Midbrain (tissue), 1 donor: ENCODE measurements at regions not wholly inside any gene's neighbourhood (a gene's known extent, or its start where the extent isn't known, plus 50 kb on each side); places are given as distances from the start of the nearest gene placed in this dataset.
"Not testable (repeated sequence)": the region's sequence is repeated elsewhere in the genome, so short reads cannot be mapped to it uniquely, and the experiment has no call there.

ENCODE experiments used
- DNase-seq: peaks from one replicate; lab custom pipeline; 2025; lab: John Stamatoyannopoulos, UW

DNA sequence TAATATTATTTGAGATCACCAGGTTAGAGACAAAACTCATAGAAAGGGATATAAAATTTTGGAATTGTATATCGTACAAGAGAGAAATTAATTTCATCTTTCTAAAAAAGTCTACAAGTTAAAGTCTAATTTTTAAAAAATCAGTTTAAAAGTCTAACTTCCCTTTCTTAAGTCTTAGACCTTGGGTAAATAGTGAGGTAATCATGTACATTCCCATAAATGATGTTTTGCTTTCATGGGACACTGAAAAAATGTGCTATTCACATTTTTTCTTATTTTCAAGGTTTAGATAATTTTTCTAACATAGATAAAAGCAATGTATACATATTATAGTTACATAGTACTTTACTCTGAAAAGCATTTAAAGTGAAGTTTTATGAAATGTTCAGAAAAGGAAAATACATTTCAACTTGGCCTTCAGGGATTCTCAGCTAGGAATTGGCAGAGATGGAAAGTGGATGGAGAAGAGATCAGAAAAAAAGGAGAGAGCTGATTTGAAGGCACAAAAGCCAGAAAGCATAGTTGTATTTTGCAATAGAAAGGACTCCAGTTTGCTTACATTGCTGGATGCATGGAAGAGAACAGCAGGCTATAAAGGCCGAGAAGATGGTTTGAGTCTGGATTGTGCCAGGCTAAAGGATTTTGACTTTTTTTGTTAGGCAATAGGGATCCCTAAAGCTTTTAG is 194.0 kb downstream of the CASP12 start:
- no peak for DNase-seq

- no peak for DNase-seq
Observed at GRCh38 chr11:104700609-104701008, 197.7 kb downstream of the CASP12 start.

GRCh38 chr11:104699981-104700380 is 198.3 kb downstream of the CASP12 start:
- no peak for DNase-seq

GRCh38 chr11:104695065-104695463 is 203.2 kb downstream of the CASP12 start:
- DNase-seq, result no peak

DNA sequence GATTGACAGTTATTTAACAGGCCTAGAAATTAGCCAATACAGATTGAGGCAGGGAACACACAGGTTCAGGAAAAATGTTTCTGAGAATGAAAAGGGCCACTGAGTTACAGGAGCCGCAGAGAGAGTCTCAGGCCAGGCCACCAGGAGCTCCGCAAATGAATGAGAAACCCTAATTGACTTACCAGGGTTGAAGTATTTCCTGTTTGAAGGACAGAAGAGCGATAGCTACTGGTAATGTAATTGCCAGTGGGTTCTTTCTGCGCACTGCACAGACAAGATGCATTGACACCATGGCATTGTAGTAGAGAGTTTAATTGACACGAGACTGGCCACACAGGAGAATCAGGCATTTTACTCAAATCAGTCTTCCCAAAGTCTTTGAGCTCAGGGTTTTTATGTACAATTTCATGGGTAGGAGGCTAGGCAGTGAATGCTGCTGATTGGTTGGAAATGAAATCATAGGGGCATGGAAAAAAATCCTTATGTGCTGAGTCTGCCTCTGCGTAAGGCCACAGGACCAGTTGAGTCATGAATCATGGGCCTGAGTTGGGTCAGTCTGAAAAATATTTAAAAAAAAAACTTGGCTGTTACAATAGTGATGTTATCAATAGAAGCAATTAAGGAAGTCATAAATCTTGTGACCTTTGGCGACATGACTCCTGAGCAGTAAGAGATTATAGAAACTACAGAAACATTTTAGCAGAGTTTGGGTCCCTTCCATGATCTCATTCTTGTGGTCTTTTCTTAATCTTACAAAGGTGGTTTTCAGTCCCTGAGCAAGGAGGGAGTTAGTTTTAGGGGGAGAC is 203.8 kb downstream of the CASP12 start:
- no peak for DNase-seq

- DNase-seq, result no peak
Observed at GRCh38 chr11:104692751-104693150, 205.5 kb downstream of the CASP12 start.

DNA sequence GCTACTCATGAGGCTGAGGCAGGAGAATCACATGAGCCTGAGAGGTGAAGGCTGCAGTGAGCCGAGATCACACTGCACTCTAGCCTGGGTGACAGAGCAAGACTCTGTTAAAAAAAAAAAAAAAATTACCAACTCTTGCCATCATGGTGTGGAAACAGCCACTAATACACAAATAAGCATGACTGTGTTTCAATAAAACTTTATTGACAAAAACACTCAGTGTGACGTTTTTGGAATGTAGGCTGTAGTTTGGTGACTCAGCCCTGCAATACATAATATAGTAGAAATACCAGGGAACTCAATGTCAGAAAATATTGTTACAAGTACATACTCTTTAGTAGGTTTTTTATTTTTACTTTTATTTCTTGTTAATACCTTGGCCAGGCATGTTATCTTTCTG is 207.1 kb downstream of the CASP12 start:
- DNase-seq, result no peak

GRCh38 chr11:104690241-104690640 is 208.0 kb downstream of the CASP12 start:
- no peak for DNase-seq

GRCh38 chr11:104688731-104689130 is 209.5 kb downstream of the CASP12 start:
- no peak for DNase-seq

DNA sequence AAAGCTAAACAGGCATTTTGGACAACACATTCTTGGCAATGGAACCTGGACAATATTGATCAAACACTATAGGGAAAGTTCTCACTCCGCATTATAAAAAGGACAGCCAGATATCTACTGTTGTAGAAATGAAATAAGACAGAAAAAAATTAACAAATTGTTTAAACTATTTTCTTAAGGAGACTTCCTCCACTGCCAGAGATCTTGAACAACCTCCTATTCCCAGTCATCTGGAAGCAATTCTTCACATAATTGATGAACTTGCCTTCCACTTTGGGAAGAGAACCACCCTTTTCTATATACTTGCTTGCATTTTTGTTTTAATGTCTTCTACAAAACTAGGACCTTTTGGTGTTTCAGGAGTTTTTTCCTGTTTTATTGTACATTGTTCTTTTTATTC is 216.1 kb downstream of the CASP12 start:
- no peak for DNase-seq

DNA sequence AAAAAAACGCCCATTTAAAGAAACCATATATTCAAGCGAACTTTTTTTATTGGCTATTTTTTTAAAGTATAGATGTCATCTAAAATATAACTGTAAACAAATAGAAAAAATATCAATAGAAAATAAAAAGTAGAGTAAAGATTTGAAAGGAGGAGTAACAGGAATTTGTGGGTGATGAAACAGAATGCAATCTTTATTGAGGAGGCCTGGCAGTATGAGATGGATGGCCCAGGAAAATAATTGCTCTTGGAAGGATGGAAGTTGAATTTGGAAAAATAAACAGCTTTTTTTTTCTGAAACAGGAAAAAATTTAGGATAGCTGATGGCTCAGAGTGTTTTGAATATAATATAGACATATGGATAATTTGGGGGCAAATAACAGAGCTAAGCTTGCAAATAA is 219.0 kb downstream of the CASP12 start:
- no peak for DNase-seq

- DNase-seq, result no peak
Observed at GRCh38 chr11:104678408-104678807, 219.9 kb downstream of the CASP12 start.

GRCh38 chr11:104677069-104677468 is 221.2 kb downstream of the CASP12 start:
- DNase-seq, result not testable (repeated sequence)

GRCh38 chr11:104672897-104673296 is 225.4 kb downstream of the CASP12 start:
- no peak for DNase-seq

DNA sequence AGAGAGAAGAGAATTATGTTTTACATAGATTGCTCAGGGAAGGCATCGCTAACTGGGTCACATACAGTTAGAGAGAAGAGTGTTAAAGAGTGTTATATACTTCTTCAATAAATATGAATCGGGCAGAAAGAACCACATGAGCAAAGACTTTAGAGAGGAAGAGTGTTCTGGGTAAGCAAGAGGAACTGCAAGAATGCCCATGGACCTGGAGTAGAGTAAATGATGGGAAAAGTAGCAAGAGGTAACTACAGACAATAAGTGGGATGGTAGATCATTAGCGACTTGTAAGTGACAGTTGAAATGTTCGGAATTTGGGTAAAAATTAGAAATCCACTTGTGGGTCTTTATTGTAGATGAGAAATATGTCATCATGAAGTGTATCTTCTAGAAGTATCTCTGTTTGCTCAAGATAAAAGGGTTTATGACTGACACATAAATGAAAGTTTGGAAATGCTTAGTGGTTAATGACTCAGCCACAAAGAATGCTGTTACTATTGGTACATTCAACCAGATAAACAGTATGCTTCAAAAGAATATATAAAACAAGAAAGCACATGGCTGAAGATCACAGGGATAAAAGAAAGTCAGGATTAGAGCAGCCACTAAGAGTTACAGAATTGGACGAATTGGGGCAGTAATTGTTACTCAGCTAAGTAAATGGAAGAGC is 229.3 kb downstream of the CASP12 start:
- DNase-seq, result no peak

GRCh38 chr11:104666624-104667023 is 231.6 kb downstream of the CASP12 start:
- DNase-seq, result no peak

GRCh38 chr11:104665641-104666040 is 232.6 kb downstream of the CASP12 start:
- DNase-seq, result no peak

DNA sequence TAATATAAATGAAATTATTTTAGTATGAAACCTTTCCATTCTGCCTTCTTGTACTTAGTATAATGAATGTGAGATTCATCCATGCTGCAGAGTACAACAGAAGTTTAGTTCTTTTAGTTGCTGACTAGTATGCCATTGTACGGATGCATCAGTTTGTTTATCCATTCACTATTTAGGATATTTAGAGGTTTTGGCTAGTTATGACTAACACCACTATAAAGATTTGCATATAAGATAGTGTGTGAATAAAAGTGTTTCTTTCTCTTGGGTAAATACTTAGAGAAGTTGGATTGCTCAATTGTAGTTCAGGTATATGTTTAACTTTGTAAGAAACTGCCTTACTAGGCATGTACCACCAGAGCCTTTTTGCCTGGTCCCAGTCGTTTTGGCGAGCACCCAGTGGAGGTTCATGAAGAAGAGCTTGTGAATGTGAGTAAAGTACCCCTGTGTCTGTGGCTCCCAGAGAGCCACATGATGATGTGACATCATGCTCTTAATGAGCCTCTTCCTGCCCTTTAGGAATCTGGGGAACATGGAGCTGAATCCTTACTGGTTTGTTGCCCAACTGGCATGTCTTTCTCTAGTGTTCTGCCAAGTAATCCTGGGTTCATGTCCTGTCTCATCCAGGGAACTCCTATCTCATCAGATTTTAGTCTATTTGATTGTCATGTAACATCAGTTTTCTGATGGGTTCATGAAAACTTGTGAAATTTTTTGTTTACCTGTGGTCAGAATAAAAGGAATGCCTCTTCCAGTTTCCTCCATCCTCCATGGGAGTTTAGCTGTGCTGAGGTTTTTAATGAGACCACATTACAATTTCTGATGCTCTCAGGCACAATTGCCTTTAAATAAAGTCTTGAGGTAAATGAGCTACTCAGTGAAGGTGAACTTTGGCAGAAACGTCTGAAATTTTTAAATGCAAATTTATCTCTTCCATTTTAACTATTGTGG is 234.8 kb downstream of the CASP12 start:
- DNase-seq, result no peak

DNA sequence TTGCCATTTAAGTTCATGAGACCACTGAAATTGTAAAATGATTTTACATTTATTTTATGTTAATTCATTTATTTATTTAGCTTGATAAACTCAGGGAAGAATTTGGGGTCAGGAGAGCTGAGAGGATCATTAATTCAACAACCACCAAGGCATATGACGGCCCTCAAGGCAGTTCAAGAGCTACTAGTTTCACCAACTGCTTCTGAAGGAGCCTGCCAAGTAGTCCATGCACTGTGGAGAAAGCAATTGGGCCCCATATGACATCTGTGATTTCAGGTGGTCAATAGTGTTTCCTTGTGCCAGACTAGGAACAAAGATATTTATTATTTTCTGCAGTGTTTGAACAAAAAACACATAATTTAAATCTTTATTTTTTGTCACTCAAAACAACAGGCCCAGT is 236.4 kb downstream of the CASP12 start:
- no peak for DNase-seq

DNA sequence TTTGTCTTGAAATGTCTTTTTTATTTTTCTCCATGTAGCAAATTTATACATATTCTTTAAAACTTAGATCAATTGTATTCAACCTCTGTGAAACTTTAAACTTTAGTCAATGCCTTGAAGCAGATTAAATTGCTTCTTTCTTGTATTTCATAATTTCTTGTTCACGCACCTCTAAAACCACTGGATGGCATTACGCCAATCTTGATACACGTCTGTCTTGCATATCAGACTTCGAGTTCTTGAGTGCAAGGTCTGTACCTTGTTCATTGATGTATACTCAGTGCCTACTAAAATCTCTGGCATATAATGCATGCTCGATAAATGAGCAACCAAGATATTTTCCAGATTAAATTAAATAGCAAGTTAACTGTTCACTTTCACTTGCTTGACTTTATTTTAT is 236.8 kb downstream of the CASP12 start:
- no peak for DNase-seq

- no peak for DNase-seq
Observed at GRCh38 chr11:104658177-104658576, 240.1 kb downstream of the CASP12 start.

DNA sequence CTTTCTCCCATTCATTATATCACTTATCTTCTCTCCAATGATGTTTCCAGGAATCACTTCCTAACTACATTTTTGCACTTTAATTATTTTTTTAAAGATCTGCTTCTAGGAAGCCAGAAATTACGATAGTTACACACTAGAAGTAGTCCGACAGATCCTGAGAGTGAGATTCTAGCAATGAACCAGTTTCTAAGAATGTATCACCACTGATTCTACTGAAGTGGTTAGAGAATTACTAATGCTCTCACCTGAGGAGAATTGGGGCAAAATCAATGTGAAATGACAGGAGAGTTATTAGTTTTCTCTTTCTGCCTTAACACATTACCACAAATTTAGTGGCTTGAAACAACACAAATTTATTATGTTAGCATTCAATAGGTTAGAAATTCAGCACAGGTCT is 241.2 kb downstream of the CASP12 start:
- no peak for DNase-seq
